K562 (cell line): ENCODE measurements at regions not wholly inside any gene's neighbourhood (a gene's known extent, or its start where the extent isn't known, plus 50 kb on each side); places are given as distances from the start of the nearest gene placed in this dataset.

Experiments
- ATF7 ChIP-seq: fragments of 450-650 bp; IDR thresholded peaks from 2 replicates; pipeline ENCODE4 v1.7.1; 2014; ENCODE audit warnings: mild to moderate bottlenecking, moderate library complexity
- C11orf30 ChIP-seq: fragments of 450-650 bp; IDR thresholded peaks from 2 replicates; pipeline ENCODE4 v1.6.1; 2016; ENCODE audit warnings: low read depth, mild to moderate bottlenecking
- ETV1 ChIP-seq: fragments of 450-650 bp; conservative IDR thresholded peaks from 2 replicates; pipeline ENCODE4 v1.6.1; 2016; ENCODE audit warnings: missing genetic modification characterization, control low read depth, low read depth, missing compliant biosample characterization
- HDAC8 ChIP-seq: fragments of 450-650 bp; IDR thresholded peaks from 2 replicates; pipeline ENCODE4 v1.6.1; 2016; ENCODE audit warnings: mild to moderate bottlenecking, missing genetic modification characterization, moderate library complexity, missing compliant biosample characterization
- ILK ChIP-seq: fragments of 450-650 bp; IDR thresholded peaks from 2 replicates; pipeline ENCODE4 v1.6.1; 2016; ENCODE audit warnings: missing genetic modification characterization, low read depth, mild to moderate bottlenecking, missing compliant biosample characterization, moderate library complexity, borderline replicate concordance
- MBD2 ChIP-seq: sonication (generic); IDR thresholded peaks from 2 replicates; pipeline ENCODE4 v1.6.1; 2016; ENCODE audit warnings: low read depth, borderline replicate concordance
- NFIX ChIP-seq: fragments of 250-450 bp; sonication (Bioruptor Pico); IDR thresholded peaks from 2 replicates; pipeline ENCODE4 v1.4.0; 2020; ENCODE audit warnings: low read depth, mild to moderate bottlenecking, moderate library complexity
- PRMT5 ChIP-seq: sonication (generic); formaldehyde crosslinking; IDR thresholded peaks from 2 replicates; pipeline ENCODE4 v1.5.0; 2020; ENCODE audit warnings: missing genetic modification reagents
- RBM17 ChIP-seq: fragments of 200-400 bp; formaldehyde crosslinking; IDR thresholded peaks from 2 replicates; pipeline ENCODE4 v1.6.1; 2017; ENCODE audit warnings: low read depth, mild to moderate bottlenecking, low read length, borderline replicate concordance
- THRAP3 ChIP-seq: fragments of 450-650 bp; IDR thresholded peaks from 2 replicates; pipeline ENCODE4 v1.6.1; 2016; ENCODE audit warnings: mild to moderate bottlenecking, inconsistent platforms, borderline replicate concordance
- ZNF212 ChIP-seq: fragments of 450-650 bp; formaldehyde crosslinking; IDR thresholded peaks from 2 replicates; pipeline ENCODE4 v1.4.0; 2020; ENCODE audit warnings: mild to moderate bottlenecking
- ZNF311 ChIP-seq: fragments of 250-450 bp; sonication (Bioruptor Pico); IDR thresholded peaks from 2 replicates; pipeline ENCODE4 v1.4.0; 2020; ENCODE audit warnings: mild to moderate bottlenecking, moderate library complexity
- ZNF507 ChIP-seq: conservative IDR thresholded peaks from 2 replicates; pipeline ENCODE4 v1.6.1; 2017; ENCODE audit warnings: missing genetic modification characterization, missing compliant biosample characterization
- ZNF586 ChIP-seq: fragments of 450-650 bp; formaldehyde crosslinking; conservative IDR thresholded peaks from 2 replicates; pipeline ENCODE4 v1.4.0; 2020; ENCODE audit warnings: mild to moderate bottlenecking, moderate library complexity
- ZNF79 ChIP-seq: fragments of 250-450 bp; sonication (Bioruptor Pico); IDR thresholded peaks from 2 replicates; pipeline ENCODE4 v1.4.0; 2020; ENCODE audit warnings: low read depth, mild to moderate bottlenecking, moderate library complexity
- TF ChIP-seq, protein P1 (sequence below): fragments of 250-450 bp; sonication (Bioruptor Pico); IDR thresholded peaks from 2 replicates; pipeline ENCODE4 v1.4.0; 2020
- TF ChIP-seq, protein P2 (sequence below): sonication (generic); formaldehyde crosslinking; IDR thresholded peaks from 2 replicates; pipeline ENCODE4 v1.8.1; 2023; ENCODE audit warnings: mild to moderate bottlenecking, missing genetic modification reagents
- TF ChIP-seq, protein P3 (sequence below): fragments of 250-450 bp; sonication (Bioruptor Pico); IDR thresholded peaks from 2 replicates; pipeline ENCODE4 v1.5.0; 2021
- TF ChIP-seq, protein P4 (sequence below): sonication (generic); formaldehyde crosslinking; IDR thresholded peaks from 2 replicates; pipeline ENCODE4 v1.8.1; 2023; ENCODE audit warnings: mild to moderate bottlenecking, missing genetic modification reagents
- TF ChIP-seq, protein P5 (sequence below): sonication (generic); formaldehyde crosslinking; IDR thresholded peaks from 2 replicates; pipeline ENCODE4 v1.8.1; 2023; ENCODE audit warnings: mild to moderate bottlenecking, missing genetic modification reagents, moderate library complexity

DNA sequence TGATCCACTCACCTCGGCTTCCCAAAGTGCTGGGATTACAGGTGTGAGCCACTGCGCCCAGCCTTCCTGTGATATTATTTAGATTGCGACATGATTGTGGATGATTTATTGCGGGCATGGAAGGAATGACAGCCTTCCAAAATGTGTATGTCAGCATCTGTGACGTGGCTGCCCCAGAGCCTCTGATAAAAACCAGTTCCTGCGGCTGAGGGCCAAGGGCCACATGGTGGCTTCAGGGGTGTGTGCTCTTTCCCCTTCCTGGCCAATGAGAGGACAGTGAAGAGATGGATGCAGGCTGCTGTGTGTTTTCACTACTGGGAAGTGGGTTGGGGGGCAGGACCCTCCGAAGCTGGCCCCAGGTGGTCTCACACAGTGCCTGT, 57.4 kb upstream of the HGFAC start (continued):
- TF ChIP-seq, protein P1, sequence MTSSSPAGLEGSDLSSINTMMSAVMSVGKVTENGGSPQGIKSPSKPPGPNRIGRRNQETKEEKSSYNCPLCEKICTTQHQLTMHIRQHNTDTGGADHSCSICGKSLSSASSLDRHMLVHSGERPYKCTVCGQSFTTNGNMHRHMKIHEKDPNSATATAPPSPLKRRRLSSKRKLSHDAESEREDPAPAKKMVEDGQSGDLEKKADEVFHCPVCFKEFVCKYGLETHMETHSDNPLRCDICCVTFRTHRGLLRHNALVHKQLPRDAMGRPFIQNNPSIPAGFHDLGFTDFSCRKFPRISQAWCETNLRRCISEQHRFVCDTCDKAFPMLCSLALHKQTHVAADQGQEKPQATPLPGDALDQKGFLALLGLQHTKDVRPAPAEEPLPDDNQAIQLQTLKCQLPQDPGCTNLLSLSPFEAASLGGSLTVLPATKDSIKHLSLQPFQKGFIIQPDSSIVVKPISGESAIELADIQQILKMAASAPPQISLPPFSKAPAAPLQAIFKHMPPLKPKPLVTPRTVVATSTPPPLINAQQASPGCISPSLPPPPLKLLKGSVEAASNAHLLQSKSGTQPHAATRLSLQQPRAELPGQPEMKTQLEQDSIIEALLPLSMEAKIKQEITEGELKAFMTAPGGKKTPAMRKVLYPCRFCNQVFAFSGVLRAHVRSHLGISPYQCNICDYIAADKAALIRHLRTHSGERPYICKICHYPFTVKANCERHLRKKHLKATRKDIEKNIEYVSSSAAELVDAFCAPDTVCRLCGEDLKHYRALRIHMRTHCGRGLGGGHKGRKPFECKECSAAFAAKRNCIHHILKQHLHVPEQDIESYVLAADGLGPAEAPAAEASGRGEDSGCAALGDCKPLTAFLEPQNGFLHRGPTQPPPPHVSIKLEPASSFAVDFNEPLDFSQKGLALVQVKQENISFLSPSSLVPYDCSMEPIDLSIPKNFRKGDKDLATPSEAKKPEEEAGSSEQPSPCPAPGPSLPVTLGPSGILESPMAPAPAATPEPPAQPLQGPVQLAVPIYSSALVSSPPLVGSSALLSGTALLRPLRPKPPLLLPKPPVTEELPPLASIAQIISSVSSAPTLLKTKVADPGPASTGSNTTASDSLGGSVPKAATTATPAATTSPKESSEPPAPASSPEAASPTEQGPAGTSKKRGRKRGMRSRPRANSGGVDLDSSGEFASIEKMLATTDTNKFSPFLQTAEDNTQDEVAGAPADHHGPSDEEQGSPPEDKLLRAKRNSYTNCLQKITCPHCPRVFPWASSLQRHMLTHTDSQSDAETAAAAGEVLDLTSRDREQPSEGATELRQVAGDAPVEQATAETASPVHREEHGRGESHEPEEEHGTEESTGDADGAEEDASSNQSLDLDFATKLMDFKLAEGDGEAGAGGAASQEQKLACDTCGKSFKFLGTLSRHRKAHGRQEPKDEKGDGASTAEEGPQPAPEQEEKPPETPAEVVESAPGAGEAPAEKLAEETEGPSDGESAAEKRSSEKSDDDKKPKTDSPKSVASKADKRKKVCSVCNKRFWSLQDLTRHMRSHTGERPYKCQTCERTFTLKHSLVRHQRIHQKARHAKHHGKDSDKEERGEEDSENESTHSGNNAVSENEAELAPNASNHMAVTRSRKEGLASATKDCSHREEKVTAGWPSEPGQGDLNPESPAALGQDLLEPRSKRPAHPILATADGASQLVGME = no peak
- TF ChIP-seq ZNF79 (CRISPR knock-in tag) (no peak), ETV1 (tag) (no peak), PRMT5 (CRISPR knock-in tag) (no peak), THRAP3 (no peak), ATF7 (no peak), ZNF311 (CRISPR knock-in tag) (no peak), C11orf30 (peak; percentile 37; the same call in 1 of the 2 replicates), HDAC8 (tag) (no peak), MBD2 (no peak), RBM17 (no peak), ZNF507 (no peak), ZNF586 (no peak), ZNF212 (no peak), NFIX (CRISPR knock-in tag) (no peak), ILK (no peak)
- TF ChIP-seq, protein P2, sequence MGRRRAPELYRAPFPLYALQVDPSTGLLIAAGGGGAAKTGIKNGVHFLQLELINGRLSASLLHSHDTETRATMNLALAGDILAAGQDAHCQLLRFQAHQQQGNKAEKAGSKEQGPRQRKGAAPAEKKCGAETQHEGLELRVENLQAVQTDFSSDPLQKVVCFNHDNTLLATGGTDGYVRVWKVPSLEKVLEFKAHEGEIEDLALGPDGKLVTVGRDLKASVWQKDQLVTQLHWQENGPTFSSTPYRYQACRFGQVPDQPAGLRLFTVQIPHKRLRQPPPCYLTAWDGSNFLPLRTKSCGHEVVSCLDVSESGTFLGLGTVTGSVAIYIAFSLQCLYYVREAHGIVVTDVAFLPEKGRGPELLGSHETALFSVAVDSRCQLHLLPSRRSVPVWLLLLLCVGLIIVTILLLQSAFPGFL (CRISPR knock-in tag) = no peak
- TF ChIP-seq, protein P3, sequence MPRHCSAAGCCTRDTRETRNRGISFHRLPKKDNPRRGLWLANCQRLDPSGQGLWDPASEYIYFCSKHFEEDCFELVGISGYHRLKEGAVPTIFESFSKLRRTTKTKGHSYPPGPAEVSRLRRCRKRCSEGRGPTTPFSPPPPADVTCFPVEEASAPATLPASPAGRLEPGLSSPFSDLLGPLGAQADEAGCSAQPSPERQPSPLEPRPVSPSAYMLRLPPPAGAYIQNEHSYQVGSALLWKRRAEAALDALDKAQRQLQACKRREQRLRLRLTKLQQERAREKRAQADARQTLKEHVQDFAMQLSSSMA (CRISPR knock-in tag) = no peak
- TF ChIP-seq, protein P4, sequence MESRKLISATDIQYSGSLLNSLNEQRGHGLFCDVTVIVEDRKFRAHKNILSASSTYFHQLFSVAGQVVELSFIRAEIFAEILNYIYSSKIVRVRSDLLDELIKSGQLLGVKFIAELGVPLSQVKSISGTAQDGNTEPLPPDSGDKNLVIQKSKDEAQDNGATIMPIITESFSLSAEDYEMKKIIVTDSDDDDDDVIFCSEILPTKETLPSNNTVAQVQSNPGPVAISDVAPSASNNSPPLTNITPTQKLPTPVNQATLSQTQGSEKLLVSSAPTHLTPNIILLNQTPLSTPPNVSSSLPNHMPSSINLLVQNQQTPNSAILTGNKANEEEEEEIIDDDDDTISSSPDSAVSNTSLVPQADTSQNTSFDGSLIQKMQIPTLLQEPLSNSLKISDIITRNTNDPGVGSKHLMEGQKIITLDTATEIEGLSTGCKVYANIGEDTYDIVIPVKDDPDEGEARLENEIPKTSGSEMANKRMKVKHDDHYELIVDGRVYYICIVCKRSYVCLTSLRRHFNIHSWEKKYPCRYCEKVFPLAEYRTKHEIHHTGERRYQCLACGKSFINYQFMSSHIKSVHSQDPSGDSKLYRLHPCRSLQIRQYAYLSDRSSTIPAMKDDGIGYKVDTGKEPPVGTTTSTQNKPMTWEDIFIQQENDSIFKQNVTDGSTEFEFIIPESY (CRISPR knock-in tag) = no peak
- TF ChIP-seq, protein P5, sequence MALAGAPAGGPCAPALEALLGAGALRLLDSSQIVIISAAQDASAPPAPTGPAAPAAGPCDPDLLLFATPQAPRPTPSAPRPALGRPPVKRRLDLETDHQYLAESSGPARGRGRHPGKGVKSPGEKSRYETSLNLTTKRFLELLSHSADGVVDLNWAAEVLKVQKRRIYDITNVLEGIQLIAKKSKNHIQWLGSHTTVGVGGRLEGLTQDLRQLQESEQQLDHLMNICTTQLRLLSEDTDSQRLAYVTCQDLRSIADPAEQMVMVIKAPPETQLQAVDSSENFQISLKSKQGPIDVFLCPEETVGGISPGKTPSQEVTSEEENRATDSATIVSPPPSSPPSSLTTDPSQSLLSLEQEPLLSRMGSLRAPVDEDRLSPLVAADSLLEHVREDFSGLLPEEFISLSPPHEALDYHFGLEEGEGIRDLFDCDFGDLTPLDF (CRISPR knock-in tag) = no peak
